Naive thymus-derived CD4-positive, alpha-beta T cell (primary cell): ENCODE measurements at regions not wholly inside any gene's neighbourhood (a gene's known extent, or its start where the extent isn't known, plus 50 kb on each side); places are given as distances from the start of the nearest gene placed in this dataset.
"Not testable (repeated sequence)": the region's sequence is repeated elsewhere in the genome, so short reads cannot be mapped to it uniquely, and the experiment has no call there.

Source experiments
- ATAC-seq: fragments of 150-1000 bp; cut with Tn5 transposase; 2 replicates; pipeline ENCODE4 v1.10.0; 2021; ENCODE audit warnings: mild to moderate bottlenecking, moderate library complexity
- CTCF ChIA-PET: fragments of 350-600 bp; sonication (Branson Sonifier 250); formaldehyde crosslinking; loops from one replicate; lab custom pipeline; 2021; ENCODE audit warnings: antibody characterized with exemption; lab: Charles Lee
- POLR2A ChIA-PET: fragments of 350-600 bp; sonication (Branson Sonifier 250); formaldehyde crosslinking; loops from one replicate; lab custom pipeline; 2021; ENCODE audit warnings: antibody characterized with exemption, inconsistent platforms; lab: Charles Lee
- DNase-seq, 9 donors: peaks; one replicate each; pipeline versions ENCODE4 v3.0.0 to v3.0.0-alpha.2; 2020 to 2022; ENCODE audit warnings: mixed read lengths in 1 of 9
- H3K27ac ChIP-seq: one replicate; pipeline ENCODE4 v1.7.0; 2013; ENCODE audit warnings: mild to moderate bottlenecking, low read depth, low read length, moderate library complexity
- H3K27me3 ChIP-seq, 2 donors: one replicate each; pipeline ENCODE4 v1.7.0; 2013; ENCODE audit warnings: low read length in 2 of 2, mild to moderate bottlenecking in 2 of 2, moderate library complexity in 2 of 2; ENCODE audit not compliant: control insufficient read depth in 2 of 2, insufficient read depth in 2 of 2
- H3K36me3 ChIP-seq, 3 experiments: 1 replicate in 2 of 3; 2 replicates in 1 of 3; pipeline ENCODE4 v1.7.0; 2013; ENCODE audit warnings: low read length in 3 of 3, mild to moderate bottlenecking in 3 of 3, moderate library complexity in 1 of 3; ENCODE audit not compliant: insufficient read depth in 3 of 3, control insufficient read depth in 2 of 3
- H3K4me1 ChIP-seq, 2 donors: one replicate each; pipeline ENCODE4 v1.7.0; 2013; ENCODE audit warnings: low read length in 2 of 2, mild to moderate bottlenecking in 2 of 2, moderate library complexity in 1 of 2; ENCODE audit not compliant: control insufficient read depth in 2 of 2, insufficient read depth in 2 of 2
- H3K4me3 ChIP-seq: 2 replicates; pipeline ENCODE4 v1.7.0; 2013; ENCODE audit warnings: mild to moderate bottlenecking, low read length
- H3K9me3 ChIP-seq, 3 experiments: 1 replicate in 2 of 3; 2 replicates in 1 of 3; pipeline ENCODE4 v1.7.0; 2013; ENCODE audit warnings: low read length in 3 of 3; ENCODE audit not compliant: control insufficient read depth in 2 of 3
- H3K27ac Mint-ChIP-seq, 9 donors: one replicate each; pipeline ENCODE4 v1.8.0; 2020 to 2022; ENCODE audit warnings: mixed read lengths in 9 of 9, mild to moderate bottlenecking in 8 of 9, moderate library complexity in 5 of 9, inconsistent platforms in 2 of 9
- H3K27me3 Mint-ChIP-seq, 5 donors: one replicate each; pipeline ENCODE4 v1.8.0; 2021 to 2022; ENCODE audit warnings: mixed read lengths in 5 of 5, mild to moderate bottlenecking in 1 of 5
- H3K36me3 Mint-ChIP-seq, 5 donors: one replicate each; pipeline ENCODE4 v1.8.0; 2020 to 2022; ENCODE audit warnings: mixed read lengths in 5 of 5, mild to moderate bottlenecking in 3 of 5, inconsistent platforms in 1 of 5
- H3K4me1 Mint-ChIP-seq, 7 donors: one replicate each; pipeline ENCODE4 v1.8.0; 2020 to 2022; ENCODE audit warnings: mixed read lengths in 7 of 7, mild to moderate bottlenecking in 3 of 7, inconsistent platforms in 1 of 7
- H3K4me3 Mint-ChIP-seq, 10 donors: one replicate each; pipeline ENCODE4 v1.8.0; 2020 to 2022; ENCODE audit warnings: mild to moderate bottlenecking in 10 of 10, mixed read lengths in 10 of 10, moderate library complexity in 6 of 10, inconsistent platforms in 2 of 10
- H3K9me3 Mint-ChIP-seq, 11 donors: one replicate each; pipeline ENCODE4 v1.8.0; 2020 to 2022; ENCODE audit warnings: mixed read lengths in 11 of 11, mild to moderate bottlenecking in 4 of 11, inconsistent platforms in 1 of 11, moderate library complexity in 1 of 11
- intact Hi-C, 2 donors: fragments of 100-400 bp; cut with micrococcal nuclease; formaldehyde crosslinking; loops; one replicate each; pipeline ENCODE4 v1.15.1; 2023

- CTCF ChIA-PET, H3K4me1 ChIP-seq, DNase-seq, H3K4me1 Mint-ChIP-seq, ATAC-seq, H3K9me3 ChIP-seq, H3K27ac Mint-ChIP-seq, intact Hi-C loops, H3K27ac ChIP-seq, H3K4me3 Mint-ChIP-seq, H3K27me3 ChIP-seq, H3K36me3 Mint-ChIP-seq, H3K36me3 ChIP-seq, POLR2A ChIA-PET, H3K4me3 ChIP-seq, H3K9me3 Mint-ChIP-seq: not testable (repeated sequence)
- H3K27me3 Mint-ChIP-seq: peaks cover 0 to 10% (median 0%) of the 10 kb centered on the region in 5 donors
Measured at GRCh38 chr5:34261020-34261419, 218.0 kb upstream of the C1QTNF3 start.

- H3K4me3 ChIP-seq, H3K36me3 Mint-ChIP-seq, CTCF ChIA-PET, DNase-seq, H3K9me3 ChIP-seq, H3K4me1 Mint-ChIP-seq, POLR2A ChIA-PET, H3K27ac ChIP-seq, H3K4me1 ChIP-seq, intact Hi-C loops, H3K36me3 ChIP-seq, H3K4me3 Mint-ChIP-seq, H3K9me3 Mint-ChIP-seq, H3K27me3 ChIP-seq, H3K27ac Mint-ChIP-seq, ATAC-seq: not testable (repeated sequence)
- H3K27me3 Mint-ChIP-seq: peaks cover 0 to 11% (median 0%) of the 10 kb centered on the region in 5 donors
Measured at GRCh38 chr5:34266151-34266550, 223.1 kb upstream of the C1QTNF3 start.

DNA sequence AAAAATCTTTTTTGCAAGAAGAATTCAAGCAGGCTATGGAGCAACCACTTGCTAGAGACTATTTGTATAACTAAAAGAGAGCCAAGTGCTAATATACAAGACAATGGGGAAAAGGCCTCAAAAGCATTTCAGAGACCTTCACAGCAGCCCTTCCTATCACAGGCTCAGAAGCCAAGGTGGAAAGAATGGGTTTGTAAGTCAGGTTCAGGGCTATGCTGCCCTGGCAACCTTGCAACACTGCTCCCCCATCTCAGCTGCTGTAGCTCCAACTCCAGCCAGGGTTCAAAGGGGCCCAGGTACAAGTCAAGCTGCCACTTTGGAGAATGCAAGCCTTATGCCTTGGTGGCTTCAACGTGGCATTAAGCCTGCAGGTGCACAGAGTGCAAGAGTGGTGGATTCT is 253.7 kb upstream of the C1QTNF3 start:
- H3K27me3 Mint-ChIP-seq, ATAC-seq, H3K4me3 ChIP-seq, H3K27me3 ChIP-seq, intact Hi-C loops, CTCF ChIA-PET, H3K36me3 ChIP-seq, H3K4me3 Mint-ChIP-seq, H3K4me1 Mint-ChIP-seq, H3K9me3 Mint-ChIP-seq, H3K36me3 Mint-ChIP-seq, POLR2A ChIA-PET, DNase-seq, H3K27ac ChIP-seq, H3K9me3 ChIP-seq, H3K4me1 ChIP-seq, H3K27ac Mint-ChIP-seq: not testable (repeated sequence)

GRCh38 chr5:34329201-34329600 is 286.2 kb upstream of the C1QTNF3 start:
- H3K36me3 Mint-ChIP-seq, H3K27ac Mint-ChIP-seq, H3K27ac ChIP-seq, POLR2A ChIA-PET, H3K27me3 ChIP-seq, H3K4me3 ChIP-seq, intact Hi-C loops, DNase-seq, H3K9me3 ChIP-seq, H3K4me1 Mint-ChIP-seq, H3K36me3 ChIP-seq, H3K4me3 Mint-ChIP-seq, CTCF ChIA-PET, ATAC-seq, H3K4me1 ChIP-seq, H3K9me3 Mint-ChIP-seq, H3K27me3 Mint-ChIP-seq: not testable (repeated sequence)

GRCh38 chr5:34329611-34330108 is 286.6 kb upstream of the C1QTNF3 start:
- H3K27me3 Mint-ChIP-seq, intact Hi-C loops: not testable (repeated sequence)

GRCh38 chr5:34331928-34332454 is 289.0 kb upstream of the C1QTNF3 start:
- H3K27ac Mint-ChIP-seq, intact Hi-C loops, H3K4me3 Mint-ChIP-seq, H3K4me1 Mint-ChIP-seq, H3K27me3 Mint-ChIP-seq, H3K27me3 ChIP-seq, POLR2A ChIA-PET, H3K36me3 ChIP-seq, H3K27ac ChIP-seq, H3K36me3 Mint-ChIP-seq, ATAC-seq, H3K4me1 ChIP-seq, H3K9me3 ChIP-seq, DNase-seq, H3K4me3 ChIP-seq, CTCF ChIA-PET, H3K9me3 Mint-ChIP-seq: not testable (repeated sequence)

More at GRCh38 chr5:34329611-34330108, 286.6 kb upstream of the C1QTNF3 start:
- H3K9me3 Mint-ChIP-seq, H3K4me1 Mint-ChIP-seq, CTCF ChIA-PET, ATAC-seq, H3K27ac ChIP-seq, POLR2A ChIA-PET, DNase-seq, H3K36me3 ChIP-seq, H3K4me3 Mint-ChIP-seq, H3K36me3 Mint-ChIP-seq, H3K27ac Mint-ChIP-seq, H3K9me3 ChIP-seq, H3K4me3 ChIP-seq, H3K27me3 ChIP-seq, H3K4me1 ChIP-seq: not testable (repeated sequence)

GRCh38 chr5:34339408-34340001 is 296.5 kb upstream of the C1QTNF3 start:
- H3K27ac ChIP-seq, POLR2A ChIA-PET, H3K4me3 ChIP-seq, CTCF ChIA-PET, H3K36me3 ChIP-seq, intact Hi-C loops, H3K4me1 ChIP-seq, H3K9me3 Mint-ChIP-seq, H3K36me3 Mint-ChIP-seq, ATAC-seq, H3K27ac Mint-ChIP-seq, H3K27me3 ChIP-seq, H3K4me1 Mint-ChIP-seq, DNase-seq, H3K9me3 ChIP-seq, H3K4me3 Mint-ChIP-seq: not testable (repeated sequence)
- peaks cover 0 to 12% (median 0%) of the 10 kb centered on the region in 5 donors for H3K27me3 Mint-ChIP-seq
